ENCODE measurements at regions not wholly inside any gene's neighbourhood (a gene's known extent, or its start where the extent isn't known, plus 50 kb on each side); places are given as distances from the start of the nearest gene placed in this dataset.

- TF ChIP-seq NFIC (IDR thresholded peaks at IDR 0.05; ENCODE audit: borderline replicate concordance) (no peak), RCOR1 (IDR thresholded peaks at IDR 0.05; ENCODE audit: low read length) (no peak), MEF2A (IDR thresholded peaks at IDR 0.05; ENCODE audit: borderline replicate concordance, low read depth) (no peak), GABPA (IDR thresholded peaks at IDR 0.05; ENCODE audit: low read depth) (no peak), MXI1 (IDR thresholded peaks at IDR 0.05; ENCODE audit: low read depth, low read length) (no peak), GATA2 (CRISPR knock-in tag; IDR thresholded peaks at IDR 0.05) (no peak), POLR2AphosphoS5 (IDR thresholded peaks at IDR 0.05; ENCODE audit: low read depth, low read length) (no peak)
- TF ChIP-seq, protein P1, sequence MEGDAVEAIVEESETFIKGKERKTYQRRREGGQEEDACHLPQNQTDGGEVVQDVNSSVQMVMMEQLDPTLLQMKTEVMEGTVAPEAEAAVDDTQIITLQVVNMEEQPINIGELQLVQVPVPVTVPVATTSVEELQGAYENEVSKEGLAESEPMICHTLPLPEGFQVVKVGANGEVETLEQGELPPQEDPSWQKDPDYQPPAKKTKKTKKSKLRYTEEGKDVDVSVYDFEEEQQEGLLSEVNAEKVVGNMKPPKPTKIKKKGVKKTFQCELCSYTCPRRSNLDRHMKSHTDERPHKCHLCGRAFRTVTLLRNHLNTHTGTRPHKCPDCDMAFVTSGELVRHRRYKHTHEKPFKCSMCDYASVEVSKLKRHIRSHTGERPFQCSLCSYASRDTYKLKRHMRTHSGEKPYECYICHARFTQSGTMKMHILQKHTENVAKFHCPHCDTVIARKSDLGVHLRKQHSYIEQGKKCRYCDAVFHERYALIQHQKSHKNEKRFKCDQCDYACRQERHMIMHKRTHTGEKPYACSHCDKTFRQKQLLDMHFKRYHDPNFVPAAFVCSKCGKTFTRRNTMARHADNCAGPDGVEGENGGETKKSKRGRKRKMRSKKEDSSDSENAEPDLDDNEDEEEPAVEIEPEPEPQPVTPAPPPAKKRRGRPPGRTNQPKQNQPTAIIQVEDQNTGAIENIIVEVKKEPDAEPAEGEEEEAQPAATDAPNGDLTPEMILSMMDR (IDR thresholded peaks at IDR 0.05), result no peak
- TF ChIP-seq, protein P2, sequence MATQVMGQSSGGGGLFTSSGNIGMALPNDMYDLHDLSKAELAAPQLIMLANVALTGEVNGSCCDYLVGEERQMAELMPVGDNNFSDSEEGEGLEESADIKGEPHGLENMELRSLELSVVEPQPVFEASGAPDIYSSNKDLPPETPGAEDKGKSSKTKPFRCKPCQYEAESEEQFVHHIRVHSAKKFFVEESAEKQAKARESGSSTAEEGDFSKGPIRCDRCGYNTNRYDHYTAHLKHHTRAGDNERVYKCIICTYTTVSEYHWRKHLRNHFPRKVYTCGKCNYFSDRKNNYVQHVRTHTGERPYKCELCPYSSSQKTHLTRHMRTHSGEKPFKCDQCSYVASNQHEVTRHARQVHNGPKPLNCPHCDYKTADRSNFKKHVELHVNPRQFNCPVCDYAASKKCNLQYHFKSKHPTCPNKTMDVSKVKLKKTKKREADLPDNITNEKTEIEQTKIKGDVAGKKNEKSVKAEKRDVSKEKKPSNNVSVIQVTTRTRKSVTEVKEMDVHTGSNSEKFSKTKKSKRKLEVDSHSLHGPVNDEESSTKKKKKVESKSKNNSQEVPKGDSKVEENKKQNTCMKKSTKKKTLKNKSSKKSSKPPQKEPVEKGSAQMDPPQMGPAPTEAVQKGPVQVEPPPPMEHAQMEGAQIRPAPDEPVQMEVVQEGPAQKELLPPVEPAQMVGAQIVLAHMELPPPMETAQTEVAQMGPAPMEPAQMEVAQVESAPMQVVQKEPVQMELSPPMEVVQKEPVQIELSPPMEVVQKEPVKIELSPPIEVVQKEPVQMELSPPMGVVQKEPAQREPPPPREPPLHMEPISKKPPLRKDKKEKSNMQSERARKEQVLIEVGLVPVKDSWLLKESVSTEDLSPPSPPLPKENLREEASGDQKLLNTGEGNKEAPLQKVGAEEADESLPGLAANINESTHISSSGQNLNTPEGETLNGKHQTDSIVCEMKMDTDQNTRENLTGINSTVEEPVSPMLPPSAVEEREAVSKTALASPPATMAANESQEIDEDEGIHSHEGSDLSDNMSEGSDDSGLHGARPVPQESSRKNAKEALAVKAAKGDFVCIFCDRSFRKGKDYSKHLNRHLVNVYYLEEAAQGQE (IDR thresholded peaks at IDR 0.05; ENCODE audit: low read depth, low read length), result no peak
These were observed 387.8 kb downstream of the OMA1 start for GRCh38 chr1:58158506-58159433.

Data from SK-N-SH (cell line).